M059J (cell line): ENCODE measurements at regions not wholly inside any gene's neighbourhood (a gene's known extent, or its start where the extent isn't known, plus 50 kb on each side); places are given as distances from the start of the nearest gene placed in this dataset.
A peak's percentile ranks its signal among the peaks of the same experiment; 100 is the strongest.

Experiments
- DNase-seq: peaks from one replicate; pipeline ENCODE4 v3.0.0-alpha.2; 2012; ENCODE audit warnings: low read depth

GRCh38 chr6:14455427-14455826, 337.9 kb downstream of the CD83 start:
- no peak for DNase-seq

DNA sequence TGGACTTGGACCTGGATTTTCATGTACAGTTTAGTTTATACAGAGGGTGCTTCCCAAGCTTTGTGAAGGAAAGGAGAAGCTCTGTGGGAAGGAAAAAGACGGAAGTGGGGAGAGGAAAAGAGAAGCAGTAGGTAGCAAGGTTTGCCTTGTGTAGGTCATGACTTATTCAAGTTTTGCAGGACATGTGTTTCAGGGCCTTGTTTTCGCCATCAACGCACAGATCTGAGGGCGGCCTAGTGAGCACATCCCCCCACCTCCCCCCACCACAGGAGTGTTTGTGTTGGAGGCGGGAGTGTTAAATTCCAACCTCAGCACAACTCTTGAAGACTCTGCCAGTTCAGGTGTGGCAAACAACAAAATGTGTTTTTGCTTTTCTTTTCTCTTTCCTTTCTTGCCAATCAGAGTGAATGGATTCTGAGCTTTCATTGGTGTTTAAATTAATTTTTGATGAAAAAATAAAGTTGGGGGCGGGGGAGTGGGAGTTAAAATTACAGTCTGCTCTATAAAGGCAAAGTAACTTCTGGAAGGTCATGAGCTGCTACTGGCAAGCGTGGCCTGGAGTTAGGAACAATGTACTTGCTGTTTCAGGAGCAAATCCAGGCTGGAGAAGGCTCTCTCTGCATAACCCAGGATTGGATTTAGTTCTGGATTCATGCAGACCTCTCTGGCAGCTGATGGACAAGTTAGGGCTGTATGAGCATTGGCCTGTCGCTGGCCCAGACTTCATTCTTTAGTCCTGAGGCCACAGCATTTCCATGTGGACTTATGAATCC, 338.5 kb downstream of the CD83 start:
- no peak for DNase-seq

- DNase-seq: no peak
Observed at GRCh38 chr6:14456941-14457340, 339.4 kb downstream of the CD83 start.

DNA sequence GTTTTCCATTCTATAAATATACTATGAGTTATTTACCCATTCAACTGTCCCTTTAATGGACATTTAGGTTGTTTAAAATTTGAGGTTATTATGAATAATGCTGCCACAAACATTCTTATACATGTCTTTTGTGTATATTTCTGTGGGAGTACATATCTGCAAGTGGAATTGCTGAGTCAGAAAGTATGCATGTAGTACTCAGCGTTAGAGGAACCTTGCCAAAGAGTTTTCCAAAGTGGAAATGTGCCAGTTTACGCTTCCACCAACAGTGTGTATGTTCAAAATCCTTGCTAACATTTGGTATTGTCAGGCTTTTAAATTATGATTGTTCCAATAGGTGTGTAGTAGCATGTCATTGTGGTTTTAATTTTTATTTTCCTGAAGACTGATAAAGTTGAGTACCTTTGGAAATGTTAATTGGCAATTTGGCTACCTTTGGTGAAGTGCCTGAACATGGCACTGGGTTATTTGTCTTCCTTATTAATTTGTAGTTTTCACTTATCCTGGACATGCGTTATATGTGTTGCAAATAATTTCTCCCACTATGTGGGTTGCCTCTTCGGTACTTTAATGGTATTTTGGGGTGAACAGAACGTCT, 341.2 kb downstream of the CD83 start:
- peak; percentile 91 for DNase-seq

- peak; percentile 60 for DNase-seq
Observed at GRCh38 chr6:14459315-14459714, 341.7 kb downstream of the CD83 start.

DNA sequence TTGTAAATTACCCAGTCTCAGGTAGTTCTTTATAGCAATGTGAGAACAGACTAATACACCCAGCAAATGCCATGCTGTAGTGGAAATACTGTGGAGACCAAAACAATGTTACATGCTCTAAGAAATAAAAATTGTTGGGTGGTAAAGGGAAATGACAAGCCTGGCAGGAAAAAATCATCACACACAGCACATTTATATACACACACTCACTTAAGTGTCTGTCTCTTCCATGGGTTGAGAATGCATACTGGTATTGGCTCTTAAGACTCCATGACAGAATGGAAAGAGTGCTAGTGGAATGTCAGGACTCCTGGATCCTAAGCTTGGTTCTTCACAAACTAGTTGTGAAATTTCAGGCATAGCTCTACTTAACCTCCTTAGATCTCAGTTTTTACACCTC, 343.0 kb downstream of the CD83 start:
- DNase-seq: no peak

DNA sequence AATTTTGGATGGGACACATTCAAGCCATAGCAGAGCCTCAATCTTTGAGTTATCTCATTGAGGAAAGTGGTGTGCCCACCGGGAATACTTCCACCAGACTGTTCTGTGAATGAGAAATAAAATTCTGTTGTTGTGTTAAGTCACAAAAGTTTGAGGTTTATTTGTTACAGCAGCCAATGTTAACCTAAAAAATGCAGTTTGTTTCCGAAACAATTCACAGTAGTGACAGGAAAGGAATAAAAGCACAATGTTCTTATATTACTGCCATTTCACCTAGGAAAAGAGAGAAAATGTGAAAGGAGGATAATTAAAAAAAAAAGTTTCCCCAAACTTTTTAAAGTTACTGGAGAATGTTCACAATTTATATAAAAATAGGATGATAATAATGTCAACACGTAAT, 344.6 kb downstream of the CD83 start:
- no peak for DNase-seq

DNA sequence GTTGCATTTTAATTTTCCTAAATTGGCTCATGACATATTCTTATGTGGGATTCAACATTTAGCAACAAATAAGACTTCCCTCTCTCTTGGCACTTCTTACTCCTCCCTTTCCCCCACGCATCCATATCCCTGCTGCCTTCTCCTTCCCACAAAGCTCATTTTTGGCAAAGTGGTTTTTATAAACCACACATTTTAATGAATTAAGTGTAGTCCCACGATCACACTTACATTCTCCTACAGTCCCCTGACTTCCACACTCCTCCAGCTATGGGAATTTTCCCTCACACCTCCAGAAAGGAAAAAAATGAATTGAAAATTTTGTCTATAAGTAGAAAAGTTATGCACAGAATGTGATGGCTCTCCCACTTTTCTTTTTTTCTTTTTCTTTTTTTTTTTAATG, 345.0 kb downstream of the CD83 start:
- DNase-seq: no peak

DNA sequence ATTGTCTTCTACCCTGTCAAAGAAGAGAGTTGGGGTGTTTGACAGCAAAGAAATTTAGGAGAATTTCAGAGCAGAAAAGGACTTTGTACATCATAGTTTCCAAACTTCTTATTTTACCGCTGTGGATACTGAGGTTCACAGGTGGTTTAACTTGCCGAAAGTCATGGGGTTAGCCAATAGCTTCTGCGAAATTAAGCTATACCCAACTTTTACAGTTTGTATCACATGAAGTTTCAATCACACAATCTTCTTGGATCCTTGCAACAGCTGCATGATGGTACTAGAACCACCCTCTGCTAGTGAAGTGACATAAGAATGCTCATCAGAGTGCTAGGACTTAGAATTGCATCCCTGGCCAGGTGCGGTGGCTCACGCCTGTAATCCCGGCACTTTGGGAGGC, 345.5 kb downstream of the CD83 start:
- no peak for DNase-seq

GRCh38 chr6:14464055-14464454, 346.5 kb downstream of the CD83 start:
- DNase-seq: no peak

DNA sequence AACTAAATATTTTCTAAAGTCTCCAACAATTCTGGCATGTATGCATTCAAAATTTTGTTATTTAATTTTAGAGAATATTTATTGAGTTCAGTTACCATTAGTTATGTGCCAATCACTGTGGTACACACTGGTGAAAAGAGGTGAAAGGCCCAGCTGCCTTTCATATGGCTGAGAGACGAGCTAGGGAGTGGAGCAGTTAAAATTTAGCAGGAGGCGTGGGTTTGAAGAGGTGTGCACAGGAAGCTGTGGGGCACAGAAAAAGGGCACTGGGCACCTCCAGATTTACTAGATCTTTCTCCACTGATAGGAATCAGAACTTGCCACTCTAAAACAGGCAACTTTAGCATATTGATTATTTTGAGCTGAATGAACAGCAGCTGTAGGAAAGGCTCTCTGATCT, 347.1 kb downstream of the CD83 start:
- DNase-seq: no peak

DNA sequence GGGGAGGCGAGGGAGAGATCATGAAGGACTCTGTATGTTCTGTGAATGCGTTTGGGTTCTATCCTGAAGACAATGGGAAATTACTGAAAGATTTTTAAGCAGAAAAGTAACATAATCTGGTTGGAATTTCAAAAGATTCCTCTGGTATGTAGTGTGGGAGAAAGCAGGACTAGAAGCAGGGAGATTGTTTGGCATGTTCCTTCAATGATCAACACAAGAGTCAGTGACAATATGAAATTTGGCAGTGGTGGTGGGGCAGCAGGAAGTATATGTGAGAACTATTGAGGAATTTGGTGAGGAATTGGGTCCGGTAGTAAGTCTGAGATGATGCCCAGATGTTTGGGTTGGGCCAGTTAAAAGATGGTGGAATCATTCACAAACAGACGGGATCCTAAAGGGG, 348.7 kb downstream of the CD83 start:
- DNase-seq: no peak

GRCh38 chr6:14467591-14467990, 350.0 kb downstream of the CD83 start:
- peak; percentile 34 for DNase-seq

DNA sequence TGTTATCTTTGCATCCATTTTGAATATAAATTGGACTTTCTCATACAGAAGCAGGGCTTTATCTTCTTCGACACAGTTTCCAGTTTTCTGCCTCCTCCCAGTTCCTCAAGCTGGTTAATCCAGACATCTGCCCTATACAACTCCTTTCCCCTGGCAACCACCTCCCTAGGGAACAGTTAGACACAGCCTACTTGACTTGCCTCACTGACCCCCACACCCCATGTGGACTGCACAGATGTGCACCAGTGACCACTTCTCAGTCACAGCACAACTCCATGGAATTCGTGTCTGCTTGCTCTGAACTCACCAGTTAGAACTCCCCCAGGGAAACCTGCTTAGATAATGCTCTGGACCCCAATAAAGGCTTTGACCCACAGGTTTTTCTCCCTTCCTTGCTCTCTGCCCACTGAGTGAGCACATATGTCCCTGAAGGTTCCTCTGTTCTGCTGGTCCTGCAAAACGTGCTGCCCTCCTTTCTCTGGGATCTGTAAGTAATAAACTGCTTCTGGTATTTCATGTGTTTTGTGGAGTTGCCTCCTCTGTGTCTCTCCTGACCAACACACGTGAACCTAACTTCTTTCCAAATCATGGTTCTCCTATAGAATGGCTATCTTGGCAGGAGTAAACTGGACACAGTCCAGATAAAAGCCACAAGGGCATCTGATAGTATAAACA, 351.2 kb downstream of the CD83 start:
- no peak for DNase-seq

DNA sequence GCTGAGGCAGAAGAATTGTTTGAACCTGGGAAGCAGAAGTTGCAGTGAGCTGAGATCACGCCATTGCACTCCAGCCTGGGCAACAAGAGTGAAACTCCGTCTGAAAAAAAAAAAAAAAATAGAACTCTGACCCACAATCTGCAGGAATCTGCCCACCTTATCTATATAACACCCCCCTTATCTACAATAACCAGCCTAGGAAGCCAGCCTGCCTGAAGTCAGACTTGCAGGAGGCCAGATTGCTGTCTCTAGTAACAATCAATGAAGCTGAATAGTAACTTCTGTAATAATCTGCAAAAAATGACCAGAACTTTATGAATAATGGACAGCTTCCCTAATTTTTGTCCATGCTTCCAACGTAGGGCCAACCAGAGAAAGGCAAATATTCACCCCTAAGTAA, 352.5 kb downstream of the CD83 start:
- no peak for DNase-seq

DNA sequence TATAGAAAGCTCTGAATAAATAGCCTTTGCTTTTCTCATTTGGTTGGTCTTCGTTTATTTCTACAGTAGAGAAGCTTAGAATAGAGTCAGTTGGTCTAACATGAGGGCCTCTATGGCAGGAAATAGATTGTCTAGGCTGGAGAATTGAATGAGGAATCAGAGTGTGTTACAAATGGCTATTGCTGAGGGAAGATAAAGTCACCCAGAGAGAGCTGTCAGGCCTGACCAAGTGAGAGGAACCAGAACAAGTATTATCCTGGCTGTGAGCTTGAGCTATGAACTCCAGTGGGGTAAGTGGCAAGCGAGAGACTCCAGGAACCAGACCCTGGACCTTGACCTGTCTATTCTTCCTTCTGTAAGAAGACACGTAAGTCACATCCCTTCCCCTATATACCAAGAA, 353.1 kb downstream of the CD83 start:
- no peak for DNase-seq

DNA sequence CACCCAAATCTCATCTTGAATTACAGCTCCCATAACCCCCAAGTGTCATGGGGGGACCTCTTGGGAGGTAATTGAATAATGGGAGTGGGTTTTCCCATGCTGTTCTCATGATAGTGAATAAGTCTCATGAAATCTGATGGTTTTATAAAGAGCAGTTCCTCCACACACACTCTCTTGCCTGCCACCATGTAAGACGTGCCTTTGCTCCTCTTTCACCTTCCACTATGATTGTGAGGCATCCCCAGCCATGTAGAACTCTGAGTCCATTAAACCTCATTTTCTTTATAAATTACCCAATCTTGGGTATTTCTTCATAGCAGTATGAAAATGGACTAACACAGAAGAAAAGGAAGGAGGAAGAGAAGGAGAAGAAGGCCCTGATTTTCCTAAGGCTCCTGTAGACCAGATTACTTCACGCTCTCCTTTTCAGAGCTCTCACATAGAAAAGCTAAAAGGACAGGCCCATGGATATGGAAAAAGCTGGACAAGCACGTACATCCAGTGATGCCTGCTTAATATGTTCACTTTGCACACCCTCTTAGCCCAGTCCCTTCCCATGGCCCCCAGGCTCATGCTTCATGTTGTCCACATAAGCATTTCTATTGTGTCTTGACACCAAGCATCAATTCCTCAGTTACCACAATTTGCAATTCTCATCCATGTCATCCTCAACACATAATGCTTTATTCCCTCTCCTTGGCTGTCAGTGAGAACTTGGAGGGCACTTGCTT, 354.8 kb downstream of the CD83 start:
- no peak for DNase-seq

GRCh38 chr6:14472986-14473337, 355.4 kb downstream of the CD83 start:
- no peak for DNase-seq

DNA sequence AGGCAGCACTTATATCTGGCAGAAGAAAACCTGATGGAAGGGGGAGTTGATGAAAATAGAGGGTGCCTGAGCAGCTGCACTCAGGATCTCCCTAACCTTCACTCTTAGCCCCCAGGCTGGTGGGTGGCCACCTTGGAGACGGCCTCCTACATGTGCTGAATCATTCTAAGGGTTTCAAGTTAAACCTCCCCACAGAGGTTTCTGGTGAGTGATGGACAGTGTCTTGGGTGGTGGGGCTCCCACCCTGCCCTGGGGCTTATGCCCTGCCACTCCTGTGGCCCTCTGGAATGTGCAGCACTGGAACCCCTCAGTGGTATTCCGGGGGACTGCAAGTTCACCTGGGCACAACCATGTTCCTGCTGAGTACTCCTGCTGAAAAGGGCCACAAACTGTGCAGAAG, 357.2 kb downstream of the CD83 start:
- peak; percentile 38 for DNase-seq

- no peak for DNase-seq
Observed at GRCh38 chr6:14475306-14475705, 357.7 kb downstream of the CD83 start.

DNA sequence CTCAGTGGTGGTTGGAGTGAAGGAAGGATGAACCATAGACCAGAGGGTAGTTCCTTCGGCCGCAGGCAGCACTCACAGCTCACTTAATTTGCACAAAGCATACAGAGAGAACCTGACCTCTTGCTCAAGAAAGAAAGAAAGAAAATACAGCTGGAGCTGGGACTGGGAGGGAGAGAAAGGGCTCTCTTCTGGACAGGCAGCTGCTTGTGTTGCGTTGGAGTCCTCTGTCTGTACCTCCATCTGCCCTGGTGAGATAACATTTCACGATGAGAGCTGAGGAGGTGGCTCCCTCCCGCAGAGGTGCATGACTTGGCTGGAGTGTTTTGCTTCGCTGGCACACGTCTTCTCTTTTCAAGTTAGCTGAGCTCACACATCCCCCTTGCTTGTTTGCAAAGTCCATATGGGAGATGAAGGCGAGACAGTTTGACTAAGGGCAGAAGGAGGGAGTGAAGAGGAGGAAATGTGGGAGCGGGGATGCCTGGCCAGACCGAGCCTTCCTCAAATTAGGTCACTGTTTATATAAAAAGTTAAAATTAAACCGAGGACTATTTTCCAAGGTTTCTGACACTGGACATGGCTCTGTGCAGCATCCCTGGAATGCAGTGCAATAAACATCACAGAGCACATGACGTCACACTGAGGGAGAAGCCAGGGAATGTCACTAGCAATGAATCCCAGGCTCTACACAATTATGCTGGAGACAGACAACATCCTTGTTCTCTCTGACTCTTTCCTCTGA, 359.4 kb downstream of the CD83 start:
- DNase-seq: peak; percentile 90

DNA sequence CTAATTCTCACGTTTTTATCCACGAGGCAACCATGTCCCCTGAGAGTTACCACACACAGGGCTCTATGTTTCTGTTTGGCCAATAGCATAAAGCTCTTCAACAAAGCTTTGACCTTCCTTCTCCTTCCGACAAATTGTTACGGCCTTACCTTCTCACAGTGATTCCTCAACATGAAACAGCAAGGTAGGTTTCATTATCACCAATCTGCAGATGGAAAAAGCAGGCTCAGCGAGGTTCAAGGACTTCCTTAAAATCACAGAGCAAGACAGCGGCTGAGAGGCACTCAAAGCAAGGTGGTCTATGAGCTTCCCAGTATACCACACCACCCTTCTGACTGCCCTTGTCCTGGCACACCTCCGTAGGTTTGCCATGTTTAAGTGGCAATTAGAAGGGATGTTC, 360.0 kb downstream of the CD83 start:
- DNase-seq: no peak
